Stimulated activated CD4-positive, alpha-beta T cell treated with anti-CD3 and anti-CD28 coated beads, Interleukin-2, amount 100 ng/mL, for 48 hours (primary cell): ENCODE measurements at regions not wholly inside any gene's neighbourhood (a gene's known extent, or its start where the extent isn't known, plus 50 kb on each side); places are given as distances from the start of the nearest gene placed in this dataset.

ENCODE experiments used
- DNase-seq, 2 donors: peaks; one replicate each; pipeline ENCODE4 v3.0.0-alpha.2; 2020

DNA sequence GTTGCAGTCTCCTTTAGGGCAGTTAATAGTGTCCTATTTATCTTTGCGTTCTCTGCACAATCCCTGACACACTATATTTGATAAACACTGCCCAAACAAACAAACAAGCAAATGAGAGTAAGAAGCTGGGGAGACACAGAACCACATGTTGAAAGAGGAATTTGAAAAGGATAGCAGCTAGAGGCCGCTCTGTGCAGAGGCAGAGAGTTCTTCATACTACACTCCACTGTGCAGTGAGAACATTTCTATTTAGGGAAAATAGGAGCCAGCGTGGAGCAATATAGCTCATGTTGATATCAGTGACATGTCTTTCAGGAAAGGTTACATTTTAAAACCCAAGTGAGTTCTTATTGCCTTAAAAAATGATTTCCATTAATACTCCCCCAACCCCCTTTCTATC, 140.3 kb upstream of the SEL1L start:
- DNase-seq = no peak

DNA sequence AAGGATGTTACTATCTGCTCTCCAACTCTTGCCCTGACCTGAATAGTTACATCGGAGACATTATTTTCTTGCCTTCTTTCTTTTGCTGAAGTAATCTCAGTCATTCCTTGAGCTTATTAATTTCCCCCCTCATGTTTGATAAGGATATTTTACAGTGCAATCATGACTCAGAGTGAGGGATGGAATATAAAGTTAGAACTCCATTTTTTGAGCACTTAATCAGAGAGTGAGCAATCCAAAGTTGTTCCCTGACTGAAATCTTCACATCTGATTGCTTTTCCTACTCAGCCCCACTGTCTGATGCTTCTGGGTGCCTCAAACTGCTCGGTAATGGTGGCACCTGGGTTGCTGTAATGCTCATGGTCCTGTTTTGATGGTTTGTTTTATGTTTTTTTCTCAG, 142.7 kb upstream of the SEL1L start:
- no peak for DNase-seq

- DNase-seq = no peak
These were observed 143.2 kb upstream of the SEL1L start for GRCh38 chr14:81676879-81677278.

DNA sequence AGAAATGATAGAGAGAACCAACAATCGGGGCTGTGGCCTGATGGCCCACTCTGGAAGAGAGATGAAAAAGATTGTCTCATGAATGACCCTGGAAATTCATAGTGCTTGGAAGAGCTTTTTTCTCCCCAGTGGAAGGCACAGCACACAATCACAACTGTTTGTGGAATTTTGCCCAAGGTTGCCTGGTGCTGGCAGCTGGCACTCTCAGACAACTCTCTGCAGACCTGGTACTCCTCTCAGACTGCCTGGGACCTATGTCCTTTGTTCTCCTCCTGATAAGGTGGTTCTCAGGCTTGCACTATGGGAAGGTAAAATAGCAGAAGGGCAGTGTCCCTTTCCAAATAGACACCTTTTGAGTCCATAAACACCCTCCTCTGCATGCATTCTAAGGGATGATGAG, 144.1 kb upstream of the SEL1L start:
- DNase-seq = no peak

DNA sequence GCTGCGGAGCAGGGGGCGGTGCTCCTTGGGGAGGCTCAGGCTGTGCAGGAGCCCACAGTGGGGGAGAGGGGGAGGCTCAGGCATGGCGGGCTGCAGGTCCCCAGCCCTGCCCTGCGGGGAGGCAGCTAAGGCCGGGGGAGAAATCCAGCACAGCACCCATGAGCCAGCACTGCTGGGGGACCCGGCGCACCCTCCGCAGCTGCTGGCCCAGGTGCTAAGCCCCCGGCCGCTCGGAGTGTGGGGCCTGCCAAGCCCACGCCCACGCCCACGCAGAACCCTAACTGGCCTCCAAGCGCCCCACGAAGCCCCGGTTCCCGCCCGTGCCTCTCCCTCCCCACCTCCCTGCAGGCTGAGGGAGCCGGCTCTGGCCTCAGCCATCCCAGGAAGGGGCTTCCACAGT, 145.6 kb upstream of the SEL1L start:
- no peak for DNase-seq

DNA sequence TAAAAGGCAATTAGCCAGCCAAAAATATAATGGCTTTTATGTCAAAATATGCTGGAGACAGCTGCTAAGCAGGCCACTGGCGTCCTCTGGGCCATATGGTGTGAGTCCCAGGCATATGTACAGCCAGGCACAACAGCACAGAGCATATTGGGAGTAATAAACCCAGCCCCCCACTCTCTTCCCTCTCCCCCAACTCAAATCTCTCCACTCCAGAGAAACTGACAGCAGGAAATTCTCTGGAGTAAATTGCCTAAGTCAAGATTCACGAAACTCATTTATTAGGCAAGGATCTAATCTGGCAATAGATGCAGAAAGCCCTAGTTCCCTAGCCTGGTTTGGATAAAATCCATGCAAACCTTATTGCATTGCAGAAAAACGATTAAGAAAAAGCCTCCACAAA, 147.9 kb upstream of the SEL1L start:
- DNase-seq = no peak

- no peak for DNase-seq
These were observed 148.5 kb upstream of the SEL1L start for GRCh38 chr14:81682134-81682533.

DNA sequence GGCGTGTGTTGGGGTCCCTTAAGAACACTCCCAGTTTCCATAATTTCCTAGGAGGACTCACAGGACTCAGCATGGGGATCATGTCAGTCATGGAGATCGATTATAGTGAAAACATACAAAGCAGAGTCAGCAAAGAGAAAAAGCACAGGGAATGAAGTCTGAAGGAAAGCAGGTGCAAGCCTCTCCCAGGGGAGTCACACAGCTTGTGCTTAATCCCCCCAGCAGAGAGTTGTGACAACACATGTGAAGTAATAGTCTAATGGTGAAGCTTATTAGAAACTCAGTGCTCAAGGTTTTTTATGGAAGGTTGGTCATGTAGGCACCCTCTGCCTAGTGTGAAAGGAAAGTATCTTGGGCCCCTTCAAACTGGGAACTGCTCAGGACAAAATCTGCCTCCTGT, 149.0 kb upstream of the SEL1L start:
- DNase-seq = no peak

- DNase-seq = no peak
These were observed 151.0 kb upstream of the SEL1L start for GRCh38 chr14:81684696-81685095.

GRCh38 chr14:81686512-81686911, 152.9 kb upstream of the SEL1L start:
- DNase-seq = no peak

- no peak for DNase-seq
These were observed 158.3 kb upstream of the SEL1L start for GRCh38 chr14:81691931-81692330.

GRCh38 chr14:81694419-81694818, 160.8 kb upstream of the SEL1L start:
- no peak for DNase-seq

- DNase-seq = no peak
These were observed 176.0 kb upstream of the SEL1L start for GRCh38 chr14:81709681-81710080.

DNA sequence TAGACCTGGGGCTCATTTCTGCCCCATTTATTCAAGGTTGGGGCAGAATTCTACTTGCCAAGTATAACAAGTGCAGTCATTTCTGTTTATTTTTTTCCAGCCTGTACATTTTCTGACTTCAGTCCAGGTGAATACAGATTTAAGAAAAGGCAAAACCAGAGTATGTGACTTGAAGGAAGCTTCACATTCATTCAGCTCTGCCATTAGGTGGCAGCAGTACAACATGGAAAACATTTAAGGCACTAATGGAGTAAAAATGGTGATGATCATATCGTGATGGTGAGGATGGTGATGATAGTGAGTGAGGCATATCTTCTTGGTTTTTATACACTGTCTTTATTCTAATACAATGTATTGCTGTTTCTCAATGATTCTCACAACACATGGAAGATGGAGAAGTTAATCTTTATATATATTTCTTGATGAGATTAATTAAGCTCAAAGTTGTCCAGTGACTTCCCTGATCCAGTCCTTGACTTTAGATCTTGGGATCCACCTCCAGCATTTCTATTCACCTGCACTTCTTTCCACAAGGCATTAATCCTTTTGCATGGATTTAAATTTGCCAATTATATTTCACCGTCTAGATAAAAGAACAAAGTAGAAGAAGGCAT, 176.7 kb upstream of the SEL1L start:
- peak; percentile 1 to 5 for DNase-seq

- no peak for DNase-seq
These were observed 182.1 kb upstream of the SEL1L start for GRCh38 chr14:81715731-81716130.

DNA sequence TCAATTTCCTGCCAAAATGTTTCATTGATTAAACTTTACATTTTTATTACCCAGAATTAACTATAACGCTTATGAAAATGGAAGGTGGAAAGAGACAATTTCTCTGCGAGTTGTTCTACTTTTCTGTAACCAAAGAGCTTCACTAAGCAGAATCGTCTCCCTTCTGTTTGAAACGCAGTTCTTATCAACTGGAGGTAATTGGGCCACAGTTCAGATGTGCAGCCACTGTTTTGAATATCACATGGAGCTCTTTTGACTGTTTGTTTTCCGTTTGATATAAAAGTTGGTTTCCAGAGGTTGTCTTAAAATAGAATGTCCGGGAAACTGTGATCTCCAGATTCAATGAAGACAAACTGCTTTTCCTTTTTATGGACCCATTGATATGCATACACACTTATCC, 183.3 kb upstream of the SEL1L start:
- DNase-seq = no peak

DNA sequence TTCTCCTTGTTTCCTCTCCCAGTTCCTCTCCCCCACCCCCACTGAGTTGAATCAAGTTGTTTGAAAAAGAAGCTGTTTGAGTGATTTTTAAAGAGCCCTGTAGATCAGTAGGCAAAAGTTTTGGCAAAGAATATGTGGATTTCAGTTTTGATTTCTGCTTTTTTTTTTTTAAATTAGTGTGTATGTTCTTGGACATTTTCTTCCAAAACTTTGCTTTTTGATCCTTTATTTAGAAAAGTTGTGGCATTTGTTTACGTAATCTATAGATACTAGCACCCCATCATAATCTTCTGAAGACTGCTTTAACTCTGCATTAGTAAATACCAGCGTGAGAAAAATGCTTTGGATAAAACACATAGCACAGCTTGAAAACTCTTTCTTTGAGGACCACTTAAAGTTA, 190.3 kb upstream of the SEL1L start:
- no peak for DNase-seq

- no peak for DNase-seq
These were observed 193.6 kb upstream of the SEL1L start for GRCh38 chr14:81727218-81727617.

DNA sequence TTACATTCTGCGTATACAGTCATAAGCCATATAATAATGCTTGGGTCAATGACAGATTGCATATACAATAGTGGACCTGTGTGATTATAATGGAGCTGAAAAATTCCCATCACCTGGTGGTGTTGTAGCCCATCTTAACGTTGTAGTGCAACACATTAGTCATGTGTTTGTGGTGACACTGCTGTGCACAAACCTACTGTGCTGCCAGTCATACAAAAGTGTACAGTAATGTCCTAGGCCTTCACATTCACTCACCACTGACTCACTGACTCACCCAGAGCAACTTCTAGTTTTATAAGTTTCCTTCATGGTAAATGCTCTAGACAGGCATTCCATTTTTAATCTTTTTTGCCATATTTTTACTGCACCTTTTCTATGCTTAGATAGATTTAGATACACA, 194.8 kb upstream of the SEL1L start:
- DNase-seq = no peak

DNA sequence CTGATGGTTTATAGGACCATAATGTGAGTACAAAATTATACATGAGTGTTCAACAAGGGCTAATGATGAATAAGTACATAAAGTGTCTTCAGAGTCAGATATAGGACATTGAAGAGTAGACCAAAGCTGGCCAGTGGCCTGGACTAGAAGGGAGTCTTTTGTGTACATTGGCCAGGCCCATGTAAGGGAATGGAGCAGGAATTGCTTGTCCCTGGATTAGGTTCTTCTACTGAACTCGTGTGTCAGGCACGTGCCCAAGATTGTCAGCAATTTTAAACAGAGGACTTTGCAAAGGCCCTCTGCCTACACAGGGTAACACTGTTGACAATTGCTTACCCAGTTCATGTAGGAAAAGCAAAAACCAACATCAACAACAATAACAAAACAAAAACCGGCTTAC, 196.0 kb upstream of the SEL1L start:
- DNase-seq = no peak

DNA sequence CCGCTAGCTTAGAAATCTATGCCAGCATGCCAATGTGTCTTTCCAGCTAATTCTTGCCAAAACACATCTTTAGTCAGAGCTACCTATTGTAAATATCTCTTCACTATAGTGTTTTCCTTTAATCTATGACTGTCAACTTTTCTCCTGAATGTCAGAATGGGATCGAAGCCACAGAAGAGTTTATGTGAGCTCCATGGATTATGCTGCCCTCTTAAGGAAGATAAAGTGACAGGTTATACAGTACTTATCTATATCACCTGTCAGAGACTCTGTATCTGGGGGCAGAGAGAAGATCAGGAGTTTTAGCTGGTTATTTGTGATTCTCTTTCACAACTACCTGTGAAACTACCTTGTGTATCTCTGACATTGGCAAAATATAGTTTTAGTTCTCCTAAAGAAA, 204.3 kb upstream of the SEL1L start:
- DNase-seq = no peak

- no peak for DNase-seq
These were observed 205.4 kb upstream of the SEL1L start for GRCh38 chr14:81738946-81739659.

DNA sequence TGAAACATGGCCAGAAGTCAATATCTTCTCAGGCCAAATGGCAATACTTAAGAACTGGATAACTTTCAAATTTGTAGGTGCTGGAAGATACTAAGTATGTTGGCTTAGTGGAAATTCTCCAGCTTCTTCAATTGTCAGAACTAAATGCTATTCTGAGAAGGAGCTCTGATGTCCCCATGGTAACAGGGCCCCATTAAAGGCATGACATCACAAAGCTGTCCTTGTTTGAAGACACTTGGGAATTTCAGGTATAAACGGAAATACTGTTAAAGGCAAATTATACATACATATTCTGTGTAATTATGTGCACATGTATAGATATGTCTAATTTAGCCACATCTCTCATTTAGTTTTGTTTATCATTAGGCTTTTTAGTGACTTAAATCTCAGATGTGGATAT, 210.0 kb upstream of the SEL1L start:
- no peak for DNase-seq

DNA sequence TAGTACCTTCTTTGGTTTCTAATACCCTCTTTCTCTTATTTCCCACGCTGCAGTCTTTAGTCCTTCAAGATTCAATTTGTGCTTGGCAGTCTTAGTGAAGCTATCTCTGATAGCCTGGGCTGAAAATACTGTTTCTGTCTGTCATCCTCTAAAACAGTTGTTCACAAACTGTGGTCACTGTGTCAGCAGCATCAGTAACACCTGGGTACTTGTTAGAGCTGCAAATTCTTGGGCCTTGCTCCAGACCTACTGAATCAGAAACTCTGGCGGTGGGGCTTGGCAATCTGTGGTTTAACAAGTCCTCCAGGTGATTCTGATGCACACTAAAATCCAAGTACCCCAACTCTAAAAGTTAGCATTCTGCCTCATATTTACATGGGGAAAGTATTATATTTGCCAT, 217.5 kb upstream of the SEL1L start:
- DNase-seq = no peak

DNA sequence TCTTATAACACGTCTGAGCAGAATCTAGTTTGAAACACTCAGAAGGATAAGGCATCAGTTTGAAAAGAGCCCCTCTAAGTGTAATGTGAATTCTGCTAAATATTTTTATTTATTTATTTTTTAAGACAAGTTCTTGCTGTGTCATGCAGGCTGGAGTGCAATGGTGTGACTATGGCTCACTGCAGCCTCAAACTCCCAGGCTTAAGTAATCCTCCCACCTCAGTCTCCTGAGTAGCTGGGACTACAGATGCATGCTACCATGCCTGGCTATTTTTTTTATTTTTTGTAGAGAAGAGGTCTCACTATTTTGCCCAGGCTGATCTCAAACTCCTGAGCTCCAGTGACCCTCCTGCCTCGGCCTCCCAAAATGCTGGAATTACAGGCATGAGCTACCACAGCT, 225.9 kb upstream of the SEL1L start:
- no peak for DNase-seq
